ENCODE measurements at regions not wholly inside any gene's neighbourhood (a gene's known extent, or its start where the extent isn't known, plus 50 kb on each side); places are given as distances from the start of the nearest gene placed in this dataset.

- no peak overlapping the region for H3K27ac ChIP-seq (ENCODE audit: extremely low read depth, low read depth, low read length)
- ChIA-PET POLR2A (interaction anchor here (0.7 to 1.6 kb wide), 3 partner anchors 128 to 323 kb away, joined by 4 to 9 read pairs (median 4); partner anchors contain the start of gene SYNCRIP), CTCF (interaction anchor here (0.5 to 6.6 kb wide), 48 partner anchors 10 to 1793 kb away, joined by 3 to 179 read pairs (median 4); partner anchors contain the start of gene NT5E)
- no peaks in the 10 kb centered on the region for H3K4me1 ChIP-seq (ENCODE audit: control insufficient read depth, insufficient read depth, low read length)
- H3K4me3 ChIP-seq (ENCODE audit: low read depth, low read length): no peak overlapping the region
- no peaks in the 10 kb centered on the region for H3K36me3 ChIP-seq (ENCODE audit: control insufficient read depth in 2 of 2, insufficient read depth in 1 of 2, low read length in 2 of 2)
- H3K9me3 ChIP-seq (ENCODE audit: control insufficient read depth, insufficient read depth, low read depth, low read length): no peaks in the 10 kb centered on the region
- TF ChIP-seq ZNF501 (tag by site-specific recombination; IDR thresholded peaks at IDR 0.05) (peak; percentile 37; the same call in 1 of the 2 replicates), ZNF692 (tag by site-specific recombination; IDR thresholded peaks at IDR 0.05) (peak; percentile 20; the same call in 1 of the 2 replicates), ZBTB10 (tag by site-specific recombination; IDR thresholded peaks at IDR 0.05) (no peak), HIC1 (tag by site-specific recombination; IDR thresholded peaks at IDR 0.05) (no peak), ZNF133 (tag by site-specific recombination; IDR thresholded peaks at IDR 0.05) (no peak), ZNF704 (tag by site-specific recombination; IDR thresholded peaks at IDR 0.05) (no peak), ZNF19 (tag by site-specific recombination; IDR thresholded peaks at IDR 0.05; ENCODE audit: low read depth) (no peak), ZNF423 (tag by site-specific recombination; IDR thresholded peaks at IDR 0.05) (no peak), ZNF792 (tag by site-specific recombination; IDR thresholded peaks at IDR 0.05) (peak; percentile 84; the same call in 1 of the 2 replicates), ZFP37 (tag by site-specific recombination; IDR thresholded peaks at IDR 0.05) (0 out of 2 replicates have a peak, but pooled peaks have one; percentile 29), IKZF3 (tag by site-specific recombination; IDR thresholded peaks at IDR 0.05) (no peak), ZSCAN4 (tag by site-specific recombination; IDR thresholded peaks at IDR 0.05) (no peak), ZNF354C (tag by site-specific recombination; IDR thresholded peaks at IDR 0.05; ENCODE audit: borderline replicate concordance, low read depth) (no peak), ZNF654 (tag by site-specific recombination; IDR thresholded peaks at IDR 0.05; ENCODE audit: low read depth) (peak; percentile 98), ZNF112 (tag by site-specific recombination; IDR thresholded peaks at IDR 0.05) (no peak), ZNF2 (tag by site-specific recombination; IDR thresholded peaks at IDR 0.05) (0 out of 2 replicates have a peak, but pooled peaks have one; percentile 24), GFI1B (tag by site-specific recombination; IDR thresholded peaks at IDR 0.05) (no peak), ZNF175 (tag by site-specific recombination; IDR thresholded peaks at IDR 0.05) (no peak), ZNF114 (tag by site-specific recombination; IDR thresholded peaks at IDR 0.05) (no peak), ZNF660 (tag by site-specific recombination; IDR thresholded peaks at IDR 0.05) (peak; percentile 68), ZNF664 (tag by site-specific recombination; IDR thresholded peaks at IDR 0.05) (0 out of 2 replicates have a peak, but pooled peaks have one; percentile 16), CTCF (tag by site-specific recombination; IDR thresholded peaks at IDR 0.05) (peak; percentile 74)
Measured at GRCh38 chr6:85354761-85355618, 94.9 kb upstream of the NT5E start.
